ENCODE measurements at regions not wholly inside any gene's neighbourhood (a gene's known extent, or its start where the extent isn't known, plus 50 kb on each side); places are given as distances from the start of the nearest gene placed in this dataset.

DNA sequence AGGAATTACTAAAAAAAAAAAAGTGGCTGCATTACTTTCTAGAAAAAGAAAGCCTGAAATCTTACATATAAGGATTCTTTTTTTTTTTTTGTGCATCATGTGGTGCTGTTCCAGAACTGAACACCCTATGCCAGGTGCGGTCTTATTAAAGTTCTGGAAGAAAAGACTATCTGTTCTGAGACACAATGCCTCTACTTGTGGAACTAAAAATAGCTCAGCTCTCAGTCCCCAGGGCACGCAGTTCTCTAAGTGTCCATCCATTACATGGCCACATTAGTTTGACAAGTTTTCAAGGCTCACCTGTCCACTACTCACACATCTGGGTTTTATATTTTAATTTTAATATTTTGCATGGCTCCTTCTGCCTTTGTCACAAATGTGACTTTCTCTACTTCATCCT lies 126.6 kb upstream of the ADAMTS9 start:
- H3K27me3 Mint-ChIP-seq (ENCODE audit: insufficient read depth), result peaks cover 3% of the 10 kb centered on the region
- no peak overlapping the region for H3K27ac ChIP-seq (ENCODE audit: low read depth, low read length)
- peaks cover 35% of the 10 kb centered on the region for H3K4me1 Mint-ChIP-seq
- H3K27ac Mint-ChIP-seq, result no peak overlapping the region
- H3K36me3 Mint-ChIP-seq (ENCODE audit: low read depth), result no peaks in the 10 kb centered on the region
- H3K9ac ChIP-seq (ENCODE audit: extremely low read depth, low read length, poor library complexity, severe bottlenecking), result no peak overlapping the region
- H3K27me3 ChIP-seq (ENCODE audit: control insufficient read depth, insufficient read depth, low read length, poor library complexity, severe bottlenecking), result no peaks in the 10 kb centered on the region
- no peaks in the 10 kb centered on the region for H3K9me3 ChIP-seq (ENCODE audit: control insufficient read depth, low read length)
- no peaks in the 10 kb centered on the region for H3K36me3 ChIP-seq (ENCODE audit: control insufficient read depth, insufficient read depth, low read length)
- WGBS, 2 experiments (ENCODE audit: insufficient coverage in 1 of 2, insufficient read length in 1 of 2), result 98 to 100% methylated on average over 1 to 2 of the region's 2 CpGs
- no peak overlapping the region for H3K4me3 ChIP-seq (ENCODE audit: low read length)
- H3K4me3 Mint-ChIP-seq, result no peak overlapping the region
- TF ChIP-seq, protein P1, sequence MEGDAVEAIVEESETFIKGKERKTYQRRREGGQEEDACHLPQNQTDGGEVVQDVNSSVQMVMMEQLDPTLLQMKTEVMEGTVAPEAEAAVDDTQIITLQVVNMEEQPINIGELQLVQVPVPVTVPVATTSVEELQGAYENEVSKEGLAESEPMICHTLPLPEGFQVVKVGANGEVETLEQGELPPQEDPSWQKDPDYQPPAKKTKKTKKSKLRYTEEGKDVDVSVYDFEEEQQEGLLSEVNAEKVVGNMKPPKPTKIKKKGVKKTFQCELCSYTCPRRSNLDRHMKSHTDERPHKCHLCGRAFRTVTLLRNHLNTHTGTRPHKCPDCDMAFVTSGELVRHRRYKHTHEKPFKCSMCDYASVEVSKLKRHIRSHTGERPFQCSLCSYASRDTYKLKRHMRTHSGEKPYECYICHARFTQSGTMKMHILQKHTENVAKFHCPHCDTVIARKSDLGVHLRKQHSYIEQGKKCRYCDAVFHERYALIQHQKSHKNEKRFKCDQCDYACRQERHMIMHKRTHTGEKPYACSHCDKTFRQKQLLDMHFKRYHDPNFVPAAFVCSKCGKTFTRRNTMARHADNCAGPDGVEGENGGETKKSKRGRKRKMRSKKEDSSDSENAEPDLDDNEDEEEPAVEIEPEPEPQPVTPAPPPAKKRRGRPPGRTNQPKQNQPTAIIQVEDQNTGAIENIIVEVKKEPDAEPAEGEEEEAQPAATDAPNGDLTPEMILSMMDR (conservative IDR thresholded peaks at IDR 0.05), result no peak
- peaks cover 11% of the 10 kb centered on the region for H3K4me1 ChIP-seq (ENCODE audit: control insufficient read depth, insufficient read depth, low read length)
- H3K9me3 Mint-ChIP-seq, result peaks cover 4% of the 10 kb centered on the region
- no peak for DNase-seq

DNA sequence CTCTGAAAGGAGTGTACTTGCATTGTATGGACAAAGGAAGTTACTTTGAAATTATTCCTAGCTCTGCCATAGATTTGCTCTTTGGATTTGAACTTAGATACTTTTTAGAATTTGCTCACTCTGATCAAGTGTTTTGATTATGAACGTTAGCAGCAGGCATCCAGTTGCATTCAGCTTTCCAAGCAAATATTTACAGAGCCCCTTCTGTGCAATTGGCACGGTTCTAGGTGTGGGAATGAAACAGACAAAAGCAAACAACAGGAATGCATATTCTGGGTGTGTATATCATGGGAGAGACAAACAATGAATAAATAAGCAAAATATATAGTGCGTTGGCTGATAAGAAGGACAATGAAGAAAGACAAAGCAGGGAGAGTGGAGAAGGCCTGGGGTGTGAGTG lies 125.5 kb upstream of the ADAMTS9 start:
- Mint-ChIP-seq H3K36me3 (ENCODE audit: low read depth) (no peaks in the 10 kb centered on the region), H3K4me1 (peaks cover 28% of the 10 kb centered on the region), H3K4me3 (no peak overlapping the region), H3K27ac (no peak overlapping the region), H3K9me3 (no peaks in the 10 kb centered on the region), H3K27me3 (ENCODE audit: insufficient read depth) (peaks cover 3% of the 10 kb centered on the region)
- Histone ChIP-seq H3K27ac (ENCODE audit: low read depth, low read length) (no peak overlapping the region), H3K9me3 (ENCODE audit: control insufficient read depth, low read length) (no peaks in the 10 kb centered on the region), H3K36me3 (ENCODE audit: control insufficient read depth, insufficient read depth, low read length) (no peaks in the 10 kb centered on the region), H3K4me3 (ENCODE audit: low read length) (no peak overlapping the region), H3K9ac (ENCODE audit: extremely low read depth, low read length, poor library complexity, severe bottlenecking) (no peak overlapping the region), H3K4me1 (ENCODE audit: control insufficient read depth, insufficient read depth, low read length) (peaks cover 11% of the 10 kb centered on the region), H3K27me3 (ENCODE audit: control insufficient read depth, insufficient read depth, low read length, poor library complexity, severe bottlenecking) (no peaks in the 10 kb centered on the region)
- TF ChIP-seq, protein P1 (conservative IDR thresholded peaks at IDR 0.05), result no peak
- 85 to 86% methylated on average over 3 of the region's 3 CpGs for WGBS, 2 experiments (ENCODE audit: insufficient coverage in 1 of 2, insufficient read length in 1 of 2)
- no peak for DNase-seq

DNA sequence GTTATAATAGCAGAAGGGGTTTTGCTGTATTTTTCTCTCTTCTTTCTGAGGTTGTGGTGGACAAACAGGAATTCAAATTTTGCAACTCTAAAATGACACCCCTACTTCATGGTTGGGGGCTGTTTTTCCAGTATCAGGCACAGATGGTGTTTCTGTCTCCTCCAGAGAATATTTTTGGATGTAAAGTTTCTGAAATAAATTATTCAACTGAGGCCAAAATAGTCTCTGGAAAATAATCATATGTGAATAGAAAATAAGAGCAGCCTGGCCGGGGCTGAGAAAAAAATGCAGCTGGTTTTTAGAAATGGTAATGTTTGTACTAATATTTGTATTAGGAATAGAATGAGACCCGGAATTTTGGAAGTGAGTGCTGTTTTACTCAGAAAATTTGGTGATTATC lies 121.3 kb upstream of the ADAMTS9 start:
- Mint-ChIP-seq H3K4me3 (no peak overlapping the region), H3K36me3 (ENCODE audit: low read depth) (no peaks in the 10 kb centered on the region), H3K4me1 (peaks cover 12% of the 10 kb centered on the region), H3K27me3 (ENCODE audit: insufficient read depth) (peaks cover 7% of the 10 kb centered on the region), H3K27ac (no peak overlapping the region), H3K9me3 (no peaks in the 10 kb centered on the region)
- Histone ChIP-seq H3K9me3 (ENCODE audit: control insufficient read depth, low read length) (no peaks in the 10 kb centered on the region), H3K9ac (ENCODE audit: extremely low read depth, low read length, poor library complexity, severe bottlenecking) (no peak overlapping the region), H3K27ac (ENCODE audit: low read depth, low read length) (no peak overlapping the region), H3K27me3 (ENCODE audit: control insufficient read depth, insufficient read depth, low read length, poor library complexity, severe bottlenecking) (no peaks in the 10 kb centered on the region), H3K36me3 (ENCODE audit: control insufficient read depth, insufficient read depth, low read length) (no peaks in the 10 kb centered on the region), H3K4me3 (ENCODE audit: low read length) (no peak overlapping the region), H3K4me1 (ENCODE audit: control insufficient read depth, insufficient read depth, low read length) (no peaks in the 10 kb centered on the region)
- TF ChIP-seq, protein P1 (conservative IDR thresholded peaks at IDR 0.05), result no peak
- WGBS, 2 experiments (ENCODE audit: insufficient coverage in 1 of 2, insufficient read length in 1 of 2), result 89 to 91% methylated on average over 1 to 2 of the region's 2 CpGs
- DNase-seq, result no peak

All from endodermal cell (in vitro differentiated cells).